AG04449 (cell line): ENCODE measurements at regions not wholly inside any gene's neighbourhood (a gene's known extent, or its start where the extent isn't known, plus 50 kb on each side); places are given as distances from the start of the nearest gene placed in this dataset.

Experiments
- CTCF ChIA-PET: fragments of 350-600 bp; formaldehyde crosslinking; extraction: SDS; loops from one replicate; lab custom pipeline; 2021; ENCODE audit warnings: antibody characterized with exemption; lab: Yijun Ruan, JAX
- POLR2A ChIA-PET: fragments of 400-600, 350-600 bp; formaldehyde crosslinking; extraction: SDS; loops from one replicate; lab custom pipeline; 2020; ENCODE audit warnings: antibody characterized with exemption, inconsistent platforms; lab: Yijun Ruan, JAX
- DNase-seq: peaks from one replicate; pipeline ENCODE4 v3.0.0-alpha.2; 2010; ENCODE audit warnings: low read depth, low spot score
- H3K4me3 ChIP-seq: 2 replicates; pipeline ENCODE4 v1.5.1; 2011; ENCODE audit warnings: low read depth, mild to moderate bottlenecking, control low read depth, low read length
- TF ChIP-seq, protein P1 (sequence below): IDR thresholded peaks from one replicate; pipeline ENCODE4 v1.5.1; 2011; ENCODE audit warnings: mild to moderate bottlenecking, moderate library complexity, low read length, control low read depth, inconsistent platforms; ENCODE audit not compliant: insufficient read depth; ENCODE audit errors: missing control alignments

DNA sequence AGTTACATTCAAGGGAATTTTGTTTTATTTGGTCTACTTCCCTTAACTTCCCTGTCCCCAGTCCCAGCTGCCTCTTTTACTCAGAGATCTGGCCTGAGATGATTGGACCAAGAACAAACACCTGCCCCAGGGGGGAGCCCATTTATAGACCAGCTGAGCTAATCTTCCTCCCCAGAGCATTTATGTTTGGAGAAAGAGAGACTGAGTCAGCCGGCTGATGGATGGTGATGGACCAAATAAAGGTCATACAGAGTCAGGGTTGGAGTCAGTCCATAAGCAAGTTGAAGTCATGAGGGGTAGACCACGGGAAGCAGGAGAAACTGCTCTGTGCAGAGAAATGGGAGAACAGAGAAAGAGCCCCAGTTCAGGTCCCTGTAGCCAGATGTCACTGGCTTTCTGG lies 77.7 kb downstream of the TMEM174 start:
- POLR2A ChIA-PET, result no interaction called here
- CTCF ChIA-PET, result interaction anchor here (0.9 kb wide), 1 partner anchor 17 kb away, joined by 3 read pairs; no protein-coding TSS in a partner anchor
- no peak for DNase-seq
- TF ChIP-seq, protein P1, sequence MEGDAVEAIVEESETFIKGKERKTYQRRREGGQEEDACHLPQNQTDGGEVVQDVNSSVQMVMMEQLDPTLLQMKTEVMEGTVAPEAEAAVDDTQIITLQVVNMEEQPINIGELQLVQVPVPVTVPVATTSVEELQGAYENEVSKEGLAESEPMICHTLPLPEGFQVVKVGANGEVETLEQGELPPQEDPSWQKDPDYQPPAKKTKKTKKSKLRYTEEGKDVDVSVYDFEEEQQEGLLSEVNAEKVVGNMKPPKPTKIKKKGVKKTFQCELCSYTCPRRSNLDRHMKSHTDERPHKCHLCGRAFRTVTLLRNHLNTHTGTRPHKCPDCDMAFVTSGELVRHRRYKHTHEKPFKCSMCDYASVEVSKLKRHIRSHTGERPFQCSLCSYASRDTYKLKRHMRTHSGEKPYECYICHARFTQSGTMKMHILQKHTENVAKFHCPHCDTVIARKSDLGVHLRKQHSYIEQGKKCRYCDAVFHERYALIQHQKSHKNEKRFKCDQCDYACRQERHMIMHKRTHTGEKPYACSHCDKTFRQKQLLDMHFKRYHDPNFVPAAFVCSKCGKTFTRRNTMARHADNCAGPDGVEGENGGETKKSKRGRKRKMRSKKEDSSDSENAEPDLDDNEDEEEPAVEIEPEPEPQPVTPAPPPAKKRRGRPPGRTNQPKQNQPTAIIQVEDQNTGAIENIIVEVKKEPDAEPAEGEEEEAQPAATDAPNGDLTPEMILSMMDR, result no peak
- H3K4me3 ChIP-seq, result no peak overlapping the region

DNA sequence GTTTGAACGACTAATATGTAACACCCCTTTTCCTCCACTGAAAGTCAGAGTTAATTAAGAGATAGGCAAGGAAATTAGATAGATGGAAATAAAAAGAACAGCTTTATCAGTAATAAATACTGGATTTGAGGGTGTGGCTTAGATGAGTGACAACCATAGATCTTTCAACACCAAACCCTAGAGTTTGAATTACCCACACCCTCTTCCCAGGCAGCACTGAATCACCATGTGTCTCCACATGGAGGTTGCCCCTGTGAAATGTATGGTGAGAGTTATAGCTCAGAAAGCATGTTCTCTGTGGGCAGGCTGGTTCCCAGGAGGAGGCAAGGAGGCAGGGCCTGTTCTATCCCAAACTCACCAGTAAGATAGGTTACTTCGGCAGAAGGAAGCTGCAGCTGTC lies 69.7 kb downstream of the TMEM174 start:
- ChIA-PET CTCF (interaction anchor here (1.3 to 2.2 kb wide), 5 partner anchors 9 to 26 kb away, joined by 4 to 11 read pairs (median 6); no protein-coding TSS in a partner anchor), POLR2A (no interaction called here)
- no peak overlapping the region for H3K4me3 ChIP-seq
- DNase-seq, result no peak
- TF ChIP-seq, protein P1, result no peak

DNA sequence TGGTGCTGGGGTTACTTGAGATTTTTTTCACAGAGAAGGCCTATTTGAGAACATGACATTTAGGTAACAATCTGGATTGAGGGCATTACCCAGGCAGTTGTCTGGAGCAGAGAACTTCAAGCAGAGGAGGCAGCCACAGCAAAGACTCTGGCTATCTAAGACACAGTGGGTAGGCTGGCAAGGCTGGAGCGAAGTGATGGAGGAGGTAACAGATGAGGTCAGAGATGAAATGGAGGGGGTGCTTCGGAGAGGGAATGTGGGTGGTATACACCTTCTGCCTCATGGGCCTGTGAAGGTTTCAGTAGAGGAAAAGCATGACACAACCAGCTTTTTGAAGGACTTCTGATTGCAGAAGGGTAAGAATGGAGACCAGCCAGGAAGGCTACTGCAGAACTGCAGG lies 65.9 kb downstream of the TMEM174 start:
- CTCF ChIA-PET, result interaction anchor here (1.0 to 1.4 kb wide), 2 partner anchors 23 to 213 kb away, joined by 3 read pairs; no protein-coding TSS in a partner anchor
- POLR2A ChIA-PET, result no interaction called here
- TF ChIP-seq, protein P1, result no peak
- DNase-seq, result no peak
- no peak overlapping the region for H3K4me3 ChIP-seq

DNA sequence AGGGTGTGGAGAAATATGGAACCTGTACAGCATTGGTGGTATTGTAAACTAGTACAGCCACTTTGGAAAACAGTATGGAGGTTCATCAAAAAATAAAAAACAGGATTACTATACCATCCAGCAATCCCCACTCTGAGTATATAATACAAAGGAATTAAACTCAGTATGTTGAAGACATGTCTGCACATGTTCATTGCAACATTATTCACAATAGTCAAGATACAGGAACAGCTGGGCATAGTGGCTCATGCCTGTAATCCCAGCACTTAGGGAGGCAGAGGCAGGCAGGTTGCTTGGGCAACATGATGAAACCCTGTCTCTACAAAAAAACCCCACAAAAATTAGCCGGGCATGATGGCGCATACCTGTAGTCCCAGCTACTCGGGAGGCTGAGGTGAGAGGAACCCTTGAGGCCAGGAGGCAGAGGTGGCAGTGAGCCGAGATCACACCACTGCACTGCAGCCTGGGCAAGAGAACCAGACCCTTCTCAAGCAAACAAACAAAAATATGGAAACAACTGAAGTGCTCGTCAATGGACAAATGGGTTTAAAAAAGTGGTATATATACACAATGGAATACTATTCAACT lies 63.6 kb downstream of the TMEM174 start:
- POLR2A ChIA-PET, result no interaction called here
- CTCF ChIA-PET, result interaction anchor here (0.8 kb wide), 1 partner anchor 20 kb away, joined by 3 read pairs; no protein-coding TSS in a partner anchor
- TF ChIP-seq, protein P1, result no peak
- no peak for DNase-seq
- no peak overlapping the region for H3K4me3 ChIP-seq

DNA sequence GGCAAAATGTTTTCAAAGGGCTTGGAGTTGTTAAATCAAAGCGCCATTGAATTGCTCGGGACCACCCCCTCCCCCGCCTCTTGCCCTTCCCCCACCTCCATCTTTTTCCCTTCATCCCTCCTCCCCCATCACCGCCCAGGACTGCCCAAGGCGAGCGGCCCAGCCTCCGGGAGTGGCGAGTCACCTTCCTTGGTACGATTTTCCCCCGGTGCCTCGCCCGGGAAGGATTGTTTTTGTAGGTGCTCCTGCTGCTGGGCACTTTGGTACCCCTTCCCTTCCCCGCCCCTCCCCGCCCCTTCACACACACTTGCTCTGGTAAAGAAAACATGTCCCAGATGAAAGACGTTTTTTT lies 61.2 kb downstream of the TMEM174 start:
- no peak overlapping the region for H3K4me3 ChIP-seq
- TF ChIP-seq, protein P1, result no peak
- ChIA-PET CTCF (interaction anchor here (0.8 to 3.9 kb wide), 5 partner anchors 9 to 217 kb away, joined by 3 to 27 read pairs (median 5); no protein-coding TSS in a partner anchor), POLR2A (interaction anchor here (1.0 kb wide), 1 partner anchor 214 kb away, joined by 3 read pairs; the partner anchor contains the start of gene FOXD1)
- DNase-seq, result no peak

DNA sequence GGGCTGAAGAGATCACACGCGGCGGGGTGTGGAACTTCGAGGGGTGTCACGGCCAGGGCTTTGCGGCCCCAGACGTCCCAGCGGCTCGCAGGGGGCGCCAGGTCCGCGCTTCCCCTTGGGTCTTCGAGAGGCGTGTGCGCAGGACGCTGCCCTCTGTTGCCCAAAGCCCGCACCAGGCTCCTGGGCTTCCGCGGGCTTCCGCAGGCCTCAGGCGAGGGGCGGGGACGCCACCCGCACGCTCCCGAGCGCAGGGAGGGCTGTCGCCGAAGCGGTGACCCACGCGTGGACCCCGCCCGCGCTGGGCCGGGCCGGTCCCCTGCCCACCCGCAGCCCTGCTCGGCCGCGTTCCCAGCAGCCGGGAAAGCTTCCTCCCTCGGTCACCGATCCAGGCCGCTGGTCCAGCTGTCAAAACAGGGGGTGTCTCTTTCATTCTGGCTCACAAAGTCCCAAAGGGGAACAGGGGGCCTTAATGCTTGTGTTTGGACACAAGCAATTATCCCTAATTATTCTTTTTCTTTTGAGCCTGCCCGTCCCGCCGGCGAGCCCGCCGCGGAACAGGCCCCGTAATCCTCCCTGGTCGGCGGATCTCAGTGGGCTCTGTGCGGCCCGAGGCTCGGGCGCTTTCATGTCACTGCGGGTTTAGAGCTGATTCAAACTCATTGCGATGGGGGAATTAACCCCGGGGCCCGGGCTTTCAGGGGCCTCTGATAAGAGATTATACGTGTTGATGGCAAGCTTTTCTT lies 60.6 kb downstream of the TMEM174 start:
- H3K4me3 ChIP-seq, result no peak overlapping the region
- no peak for DNase-seq
- CTCF ChIA-PET, result interaction anchor here (0.8 to 3.9 kb wide), 8 partner anchors 9 to 217 kb away, joined by 3 to 27 read pairs (median 5); no protein-coding TSS in a partner anchor
- TF ChIP-seq, protein P1, result peak; percentile 34
- POLR2A ChIA-PET, result interaction anchor here (1.0 kb wide), 1 partner anchor 215 kb away, joined by 3 read pairs; the partner anchor contains the start of gene FOXD1
